Transverse colon (tissue), 4 donors: ENCODE measurements at regions not wholly inside any gene's neighbourhood (a gene's known extent, or its start where the extent isn't known, plus 50 kb on each side); places are given as distances from the start of the nearest gene placed in this dataset.

Experiments
- DNase-seq: peaks from one replicate; pipeline ENCODE4 v3.0.0-alpha.2; 2019
- H3K27ac ChIP-seq, 4 donors: fragments of 200-600 bp; sonication (generic); 2 replicates each; pipeline ENCODE4 v1.5.1; 2016 to 2018; ENCODE audit warnings: inconsistent platforms in 4 of 4
- H3K27me3 ChIP-seq: fragments of 200-600 bp; sonication (generic); 2 replicates; pipeline ENCODE4 v1.5.1; 2017; ENCODE audit warnings: inconsistent platforms
- H3K36me3 ChIP-seq, 4 donors: fragments of 200-600 bp; sonication (generic); 2 replicates each; pipeline ENCODE4 v1.5.1; 2017 to 2019; ENCODE audit warnings: inconsistent platforms in 4 of 4
- H3K4me1 ChIP-seq, 4 donors: fragments of 200-600 bp; sonication (generic); 2 replicates each; pipeline ENCODE4 v1.5.1; 2017 to 2020; ENCODE audit warnings: inconsistent platforms in 4 of 4
- H3K4me3 ChIP-seq, 4 donors: fragments of 200-600 bp; sonication (generic); 1 replicate in 1 of 4; 2 replicates in 3 of 4; pipeline versions ENCODE4 v1.5.1 to v1.6.1; 2017 to 2019; ENCODE audit warnings: inconsistent platforms in 4 of 4
- H3K9me3 ChIP-seq, 2 donors: fragments of 200-600 bp; sonication (generic); 2 replicates each; pipeline ENCODE4 v1.5.1; 2017 to 2019; ENCODE audit warnings: inconsistent platforms in 2 of 2
- EP300 ChIP-seq: sonication (generic); formaldehyde crosslinking; IDR thresholded peaks from one replicate; pipeline ENCODE4 v1.6.1; 2017; ENCODE audit warnings: antibody characterized with exemption, low read depth
- POLR2A ChIP-seq: fragments of 450-650 bp; IDR thresholded peaks from one replicate; pipeline ENCODE4 v1.6.1; 2016; ENCODE audit warnings: antibody characterized with exemption, mild to moderate bottlenecking, moderate library complexity
- POLR2AphosphoS5 ChIP-seq, 3 donors: sonication (generic); formaldehyde crosslinking; IDR thresholded peaks; one replicate each; pipeline ENCODE4 v1.6.1; 2016; ENCODE audit warnings: antibody characterized with exemption in 3 of 3
- WGBS, 2 donors: methylation state at CpG; one replicate each; pipeline ENCODE4 v1.1.5; 2018; ENCODE audit warnings: low coverage in 1 of 2; 5-methylcytosine and 5-hydroxymethylcytosine counted together
- in situ Hi-C, 4 donors: fragments of 200-750 bp; cut with MboI; loops; one replicate each; pipeline versions ENCODE4 v1.15.0 to v1.15.1; 2017; ENCODE audit warnings: low sequenced_read_pairs in 3 of 4, low pct_ligation_motif_present in 1 of 4, low pct_unique_long_range_greater_than_20kb in 1 of 4
- intact Hi-C: fragments of 100-400 bp; cut with DNase I; formaldehyde crosslinking; loops from one replicate; pipeline ENCODE4 v1.15.1; 2023; ENCODE audit warnings: low total_unique reads
- TF ChIP-seq, protein P1 (sequence below), 5 experiments: fragments of 200-600 bp in 3 of 5; fragments of 450-650 bp in 2 of 5; sonication (generic) in 3 of 5; IDR thresholded peaks; 1 replicate in 2 of 5; 2 replicates in 3 of 5; pipeline ENCODE4 v1.5.1; 2016 to 2017; ENCODE audit warnings: antibody characterized with exemption in 5 of 5, inconsistent platforms in 3 of 5, mild to moderate bottlenecking in 2 of 5, moderate library complexity in 1 of 5

DNA sequence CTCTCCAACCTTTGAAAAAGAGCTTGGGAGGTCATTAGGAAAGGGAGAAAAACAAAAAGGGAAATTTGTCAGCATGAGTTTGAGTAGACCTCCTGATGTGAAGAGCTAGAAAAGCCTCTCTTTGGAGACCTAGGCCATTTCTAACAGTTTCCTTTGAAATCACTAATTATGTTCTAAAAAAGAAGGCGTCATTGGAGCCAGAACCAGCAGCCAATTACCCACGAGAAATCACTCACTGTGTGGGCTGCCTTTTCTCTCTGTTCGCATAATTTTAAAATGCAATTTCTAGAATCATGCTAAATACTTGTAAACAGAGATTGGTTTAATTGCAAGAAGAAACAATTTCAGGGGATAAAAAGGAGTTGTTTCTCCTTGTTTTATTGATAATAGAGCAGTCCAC is 246.3 kb upstream of the GATB start:
- Histone ChIP-seq H3K9me3 (no peaks in the 10 kb centered on the region), H3K4me1 (peaks cover 0 to 10% (median 0%) of the 10 kb centered on the region in 4 donors), H3K4me3 (no peak overlapping the region), H3K27me3 (no peaks in the 10 kb centered on the region), H3K36me3 (no peaks in the 10 kb centered on the region), H3K27ac (no peak overlapping the region)
- no peak for DNase-seq
- intact Hi-C loops (no loop called here), in situ Hi-C loops (no loop called here)
- 85% methylated on average over 3 of the region's 3 CpGs; no CpG with 5 or more reads in 1 of the 2 donors for WGBS, 2 donors
- TF ChIP-seq, protein P1, sequence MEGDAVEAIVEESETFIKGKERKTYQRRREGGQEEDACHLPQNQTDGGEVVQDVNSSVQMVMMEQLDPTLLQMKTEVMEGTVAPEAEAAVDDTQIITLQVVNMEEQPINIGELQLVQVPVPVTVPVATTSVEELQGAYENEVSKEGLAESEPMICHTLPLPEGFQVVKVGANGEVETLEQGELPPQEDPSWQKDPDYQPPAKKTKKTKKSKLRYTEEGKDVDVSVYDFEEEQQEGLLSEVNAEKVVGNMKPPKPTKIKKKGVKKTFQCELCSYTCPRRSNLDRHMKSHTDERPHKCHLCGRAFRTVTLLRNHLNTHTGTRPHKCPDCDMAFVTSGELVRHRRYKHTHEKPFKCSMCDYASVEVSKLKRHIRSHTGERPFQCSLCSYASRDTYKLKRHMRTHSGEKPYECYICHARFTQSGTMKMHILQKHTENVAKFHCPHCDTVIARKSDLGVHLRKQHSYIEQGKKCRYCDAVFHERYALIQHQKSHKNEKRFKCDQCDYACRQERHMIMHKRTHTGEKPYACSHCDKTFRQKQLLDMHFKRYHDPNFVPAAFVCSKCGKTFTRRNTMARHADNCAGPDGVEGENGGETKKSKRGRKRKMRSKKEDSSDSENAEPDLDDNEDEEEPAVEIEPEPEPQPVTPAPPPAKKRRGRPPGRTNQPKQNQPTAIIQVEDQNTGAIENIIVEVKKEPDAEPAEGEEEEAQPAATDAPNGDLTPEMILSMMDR (IDR thresholded peaks at IDR 0.05), result no peak
- TF ChIP-seq EP300 (no peak), POLR2AphosphoS5 (IDR thresholded peaks at IDR 0.05) (no peak), POLR2A (no peak)

- Histone ChIP-seq H3K4me1 (no peaks in the 10 kb centered on the region), H3K4me3 (no peak overlapping the region), H3K36me3 (no peaks in the 10 kb centered on the region), H3K27ac (no peak overlapping the region), H3K27me3 (no peaks in the 10 kb centered on the region), H3K9me3 (no peaks in the 10 kb centered on the region)
- in situ Hi-C loops, result no loop called here
- no peak for TF ChIP-seq POLR2AphosphoS5 (IDR thresholded peaks at IDR 0.05)
- TF ChIP-seq POLR2A, result no peak
- TF ChIP-seq EP300, result no peak
- TF ChIP-seq, protein P1 (IDR thresholded peaks at IDR 0.05), result no peak
- no peak for DNase-seq
- 83 to 89% methylated on average over 6 to 7 of the region's 7 CpGs for WGBS, 2 donors
- intact Hi-C loops, result no loop called here
These were observed 244.0 kb upstream of the GATB start for GRCh38 chr4:152004801-152005200.

DNA sequence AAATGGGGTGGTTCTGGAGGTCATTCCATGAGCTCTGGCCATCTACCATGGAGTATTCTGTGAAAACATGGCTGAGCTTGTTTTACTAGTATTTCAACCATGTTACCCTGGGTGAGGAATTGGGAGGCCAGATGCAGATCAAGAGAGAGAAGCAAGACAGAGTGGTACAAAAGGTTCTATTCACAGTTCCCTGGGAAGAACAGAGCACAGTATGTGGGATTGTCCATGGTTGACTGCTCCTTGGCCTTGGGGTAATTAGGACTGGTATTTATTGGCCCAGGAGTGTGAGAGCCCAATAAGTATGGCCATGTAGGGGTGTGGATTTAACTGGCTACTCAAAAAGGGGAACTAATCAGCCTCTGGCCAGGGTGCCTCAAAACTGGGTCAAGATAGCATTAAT is 239.7 kb upstream of the GATB start:
- no peak for DNase-seq
- no peak overlapping the region for H3K4me3 ChIP-seq
- no peaks in the 10 kb centered on the region for H3K4me1 ChIP-seq
- intact Hi-C loops, result no loop called here
- H3K9me3 ChIP-seq, result no peaks in the 10 kb centered on the region
- TF ChIP-seq, protein P1 (IDR thresholded peaks at IDR 0.05), result no peak
- TF ChIP-seq POLR2AphosphoS5 (IDR thresholded peaks at IDR 0.05), result no peak
- TF ChIP-seq EP300, result no peak
- no peak for TF ChIP-seq POLR2A
- in situ Hi-C loops, result no loop called here
- H3K27me3 ChIP-seq, result no peaks in the 10 kb centered on the region
- no peaks in the 10 kb centered on the region for H3K36me3 ChIP-seq
- no peak overlapping the region for H3K27ac ChIP-seq

- no peak overlapping the region for H3K27ac ChIP-seq
- no peaks in the 10 kb centered on the region for H3K9me3 ChIP-seq
- H3K27me3 ChIP-seq, result no peaks in the 10 kb centered on the region
- intact Hi-C loops, result no loop called here
- no peaks in the 10 kb centered on the region for H3K4me1 ChIP-seq
- DNase-seq, result no peak
- in situ Hi-C loops, result no loop called here
- 72 to 90% methylated on average over 5 to 9 of the region's 9 CpGs for WGBS, 2 donors
- H3K4me3 ChIP-seq, result no peak overlapping the region
- no peak for TF ChIP-seq EP300
- TF ChIP-seq POLR2A, result no peak
- TF ChIP-seq, protein P1 (IDR thresholded peaks at IDR 0.05), result no peak
- no peak for TF ChIP-seq POLR2AphosphoS5 (IDR thresholded peaks at IDR 0.05)
- H3K36me3 ChIP-seq, result no peaks in the 10 kb centered on the region
These were observed 237.9 kb upstream of the GATB start for GRCh38 chr4:151998723-151999122.
